Aorta (tissue), 5 donors: ENCODE measurements at regions not wholly inside any gene's neighbourhood (a gene's known extent, or its start where the extent isn't known, plus 50 kb on each side); places are given as distances from the start of the nearest gene placed in this dataset.

Source experiments
- ATAC-seq: fragments of 200-7000 bp; cut with Tn5 transposase; one replicate; pipeline ENCODE4 v1.9.1; 2022; ENCODE audit warnings: moderate library complexity; ENCODE audit not compliant: low FRiP score
- DNase-seq, 2 donors: peaks; one replicate each; pipeline ENCODE4 v3.0.0-alpha.2; 2020
- H3K27ac ChIP-seq, 2 donors: one replicate each; pipeline ENCODE4 v1.5.1; 2013; ENCODE audit warnings: low read length in 2 of 2, mild to moderate bottlenecking in 2 of 2, moderate library complexity in 2 of 2, control low read depth in 1 of 2, inconsistent platforms in 1 of 2, low read depth in 1 of 2
- H3K27me3 ChIP-seq, 2 donors: one replicate each; pipeline ENCODE4 v1.6.1; 2013; ENCODE audit warnings: control low read depth in 1 of 2, low read length in 1 of 2, mild to moderate bottlenecking in 1 of 2, moderate library complexity in 1 of 2; ENCODE audit not compliant: insufficient read depth in 2 of 2, control insufficient read depth in 1 of 2
- H3K36me3 ChIP-seq, 2 donors: one replicate each; pipeline ENCODE4 v1.6.1; 2013; ENCODE audit warnings: control low read depth in 1 of 2, low read length in 1 of 2, mild to moderate bottlenecking in 1 of 2; ENCODE audit not compliant: insufficient read depth in 2 of 2, control insufficient read depth in 1 of 2
- H3K4me1 ChIP-seq, 2 donors: one replicate each; pipeline ENCODE4 v1.6.1; 2013; ENCODE audit warnings: low read length in 2 of 2, control low read depth in 1 of 2, mild to moderate bottlenecking in 1 of 2, moderate library complexity in 1 of 2; ENCODE audit not compliant: insufficient read depth in 2 of 2, control insufficient read depth in 1 of 2
- H3K4me3 ChIP-seq, 2 donors: one replicate each; pipeline ENCODE4 v1.5.1; 2013; ENCODE audit warnings: low read length in 2 of 2, control low read depth in 1 of 2, mild to moderate bottlenecking in 1 of 2
- H3K9me3 ChIP-seq: one replicate; pipeline ENCODE4 v1.6.1; 2013; ENCODE audit warnings: mild to moderate bottlenecking, low read length; ENCODE audit not compliant: control insufficient read depth
- WGBS, 2 donors: extraction: QIAGEN DNeasy Blood & Tissue Kit; methylation state at CpG; one replicate each; pipeline ENCODE4 v1.1.7; 2013; 5-methylcytosine and 5-hydroxymethylcytosine counted together
- intact Hi-C, 2 donors: fragments of 100-400 bp; cut with DNase I; formaldehyde crosslinking; loops; one replicate each; pipeline versions ENCODE4 v1.14.2 to v1.15.0; 2022
- donor health status: healthy with polysubstance abuse.
- donor health status: Bipolar disorder and iron deficiency.
- donor health status: DM: no; HTN: no; CAD: no.
- donor health status: DM: no; HTN: no; CAD: no.
- donor health status: DM: yes; HTN: yes; CAD: no.

DNA sequence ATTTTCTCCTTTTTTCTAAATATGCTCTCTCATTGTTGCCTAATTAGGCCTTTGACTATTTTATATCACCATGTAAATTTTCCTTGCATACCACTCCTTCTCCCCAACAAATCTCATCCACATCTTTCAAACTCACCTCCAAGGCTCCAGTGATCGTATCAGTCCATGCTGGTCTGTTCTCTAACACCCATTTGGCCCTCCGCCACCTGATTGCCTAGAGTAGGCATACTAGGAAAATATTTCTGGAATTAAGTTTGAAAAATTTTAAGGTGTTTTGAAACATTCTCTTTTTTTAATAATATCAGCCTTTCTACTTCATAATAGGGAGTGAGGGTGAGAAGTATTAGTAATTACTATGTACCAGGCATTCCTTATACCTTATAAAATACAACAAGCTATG lies 473.9 kb downstream of the FGF9 start:
- no peak for ATAC-seq
- no peaks in the 10 kb centered on the region for H3K27me3 ChIP-seq
- DNase-seq, result no peak
- no peak overlapping the region for H3K27ac ChIP-seq
- no peaks in the 10 kb centered on the region for H3K36me3 ChIP-seq
- no peaks in the 10 kb centered on the region for H3K9me3 ChIP-seq
- WGBS, 2 donors, result 66 to 76% methylated on average over 2 of the region's 2 CpGs
- H3K4me3 ChIP-seq, result no peak overlapping the region
- intact Hi-C loops, result no loop called here
- H3K4me1 ChIP-seq, result no peaks in the 10 kb centered on the region

DNA sequence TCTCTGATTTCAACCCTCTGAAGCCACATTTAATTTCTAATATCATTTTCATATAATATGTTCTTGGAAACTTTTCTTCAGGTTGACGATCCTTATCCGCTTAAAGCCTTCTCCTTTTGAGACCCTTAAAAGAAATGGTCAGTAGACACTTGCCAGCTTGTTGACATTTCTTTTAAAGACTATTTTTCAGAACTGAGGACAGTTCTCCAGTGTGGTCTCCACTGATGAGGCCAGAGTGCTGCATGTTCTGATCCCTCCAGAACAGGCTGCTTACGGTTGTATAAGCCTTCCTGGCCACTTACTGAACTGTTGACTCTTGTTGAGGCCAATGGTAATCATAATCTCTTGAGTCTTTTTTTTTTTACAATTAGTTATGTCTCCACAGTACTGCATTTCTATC lies 477.3 kb downstream of the FGF9 start:
- no peak overlapping the region for H3K4me3 ChIP-seq
- no peaks in the 10 kb centered on the region for H3K27me3 ChIP-seq
- intact Hi-C loops, result no loop called here
- ATAC-seq (no peak), DNase-seq (no peak)
- H3K27ac ChIP-seq, result no peak overlapping the region
- no peaks in the 10 kb centered on the region for H3K9me3 ChIP-seq
- H3K4me1 ChIP-seq, result no peaks in the 10 kb centered on the region
- 97 to 99% methylated on average over 3 of the region's 3 CpGs for WGBS, 2 donors
- no peaks in the 10 kb centered on the region for H3K36me3 ChIP-seq

- no peaks in the 10 kb centered on the region for H3K36me3 ChIP-seq
- no peak overlapping the region for H3K27ac ChIP-seq
- H3K4me1 ChIP-seq, result no peaks in the 10 kb centered on the region
- no peak overlapping the region for H3K4me3 ChIP-seq
- intact Hi-C loops, result no loop called here
- H3K9me3 ChIP-seq, result no peaks in the 10 kb centered on the region
- H3K27me3 ChIP-seq, result no peaks in the 10 kb centered on the region
- DNase-seq (no peak), ATAC-seq (no peak)
- 83 to 92% methylated on average over 2 of the region's 2 CpGs for WGBS, 2 donors
Observed at GRCh38 chr13:22152751-22153150, 481.9 kb downstream of the FGF9 start.

GRCh38 chr13:22154041-22154440 lies 483.2 kb downstream of the FGF9 start:
- 94 to 97% methylated on average over 3 of the region's 3 CpGs for WGBS, 2 donors
- H3K27me3 ChIP-seq, result no peaks in the 10 kb centered on the region
- DNase-seq (no peak), ATAC-seq (no peak)
- no peak overlapping the region for H3K4me3 ChIP-seq
- intact Hi-C loops, result no loop called here
- no peaks in the 10 kb centered on the region for H3K36me3 ChIP-seq
- H3K27ac ChIP-seq, result no peak overlapping the region
- no peaks in the 10 kb centered on the region for H3K9me3 ChIP-seq
- H3K4me1 ChIP-seq, result no peaks in the 10 kb centered on the region

DNA sequence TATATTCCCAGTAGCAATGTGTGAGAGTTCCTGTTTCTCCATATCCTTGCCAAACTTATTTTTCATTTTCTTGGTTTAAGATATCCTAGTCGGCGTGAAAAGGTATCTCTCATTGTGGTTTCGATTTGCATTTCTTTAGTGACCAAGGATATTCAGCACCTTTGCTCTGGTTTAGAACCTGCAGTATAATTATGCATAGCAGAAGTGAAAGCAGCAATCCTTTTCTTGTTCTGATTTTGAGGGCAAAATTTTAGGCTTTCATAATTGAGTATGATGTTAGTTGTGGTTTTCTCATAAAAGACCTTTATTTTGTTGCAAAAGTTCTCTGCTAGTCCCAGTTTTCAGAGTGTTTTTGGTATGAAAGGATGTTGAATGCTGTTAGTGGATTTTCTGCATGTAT lies 491.0 kb downstream of the FGF9 start:
- Histone ChIP-seq H3K27ac (no peak overlapping the region), H3K27me3 (no peaks in the 10 kb centered on the region), H3K36me3 (no peaks in the 10 kb centered on the region), H3K4me3 (no peak overlapping the region), H3K4me1 (no peaks in the 10 kb centered on the region), H3K9me3 (no peaks in the 10 kb centered on the region)
- DNase-seq (no peak), ATAC-seq (no peak)
- 92 to 93% methylated on average over 3 of the region's 3 CpGs for whole genome bisulfite sequencing, 2 donors
- intact Hi-C loops, result no loop called here

DNA sequence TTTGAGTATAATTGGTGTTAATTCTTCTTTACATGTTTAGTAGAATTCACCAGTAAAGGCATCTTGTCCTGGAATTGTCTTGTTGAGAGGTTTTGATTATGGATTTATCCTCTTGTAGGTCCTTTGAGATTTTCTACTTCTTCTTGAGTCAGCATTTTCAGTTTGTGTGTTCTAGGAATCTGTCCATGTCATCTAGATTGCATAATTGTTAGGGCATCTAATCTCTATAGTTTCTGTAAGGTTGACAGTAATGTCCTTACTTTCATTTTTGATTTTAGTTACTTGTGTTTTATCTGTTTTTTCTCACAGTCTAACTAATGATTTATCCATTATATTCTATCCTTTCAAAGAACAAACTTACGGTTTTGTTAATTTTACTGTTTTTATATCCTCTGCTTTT lies 492.0 kb downstream of the FGF9 start:
- Histone ChIP-seq H3K9me3 (no peaks in the 10 kb centered on the region), H3K36me3 (no peaks in the 10 kb centered on the region), H3K4me1 (no peaks in the 10 kb centered on the region), H3K27me3 (no peaks in the 10 kb centered on the region), H3K27ac (no peak overlapping the region), H3K4me3 (no peak overlapping the region)
- intact Hi-C loops, result no loop called here
- ATAC-seq, result no peak
- 81 to 84% methylated on average over 1 of the region's 1 CpG for WGBS, 2 donors
- DNase-seq, result no peak

DNA sequence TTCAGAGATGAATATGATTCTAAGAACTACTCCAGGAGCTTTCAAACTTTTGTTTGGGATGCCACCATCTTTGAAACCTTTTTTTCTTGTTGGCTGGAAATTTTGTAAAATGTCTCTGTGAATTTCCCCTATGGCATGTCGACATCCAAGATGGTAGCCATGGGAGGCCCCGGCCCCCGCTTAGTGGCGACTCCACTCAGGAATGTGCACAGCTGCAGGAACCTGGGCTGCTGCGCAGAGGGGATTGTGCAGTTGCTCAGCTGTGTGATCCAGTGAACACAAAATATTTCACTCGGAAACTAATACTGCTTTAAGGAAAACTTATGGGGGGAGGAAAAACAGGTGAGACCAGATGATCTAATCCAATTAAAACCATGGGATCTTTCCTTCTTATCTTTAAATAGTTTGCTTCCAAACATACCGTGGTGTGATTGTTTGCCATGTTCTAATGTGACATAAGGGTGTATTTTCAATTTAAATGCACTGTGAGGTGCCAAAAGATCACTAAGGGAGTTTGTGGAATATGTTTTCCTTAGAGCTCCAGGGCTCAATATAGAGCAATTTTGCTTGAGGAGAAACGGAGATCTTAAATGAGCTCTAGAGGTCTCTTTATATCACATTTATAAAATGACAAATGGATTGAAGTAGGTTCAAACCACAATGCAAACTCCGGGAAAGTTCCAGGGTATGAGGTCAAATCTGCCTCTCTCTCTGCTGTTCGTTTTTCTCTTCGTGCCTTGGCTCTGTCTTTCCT lies 497.7 kb downstream of the FGF9 start:
- WGBS, 2 donors, result 60 to 66% methylated on average over 11 of the region's 11 CpGs
- intact Hi-C loops, result no loop called here
- Histone ChIP-seq H3K27ac (no peak overlapping the region), H3K4me3 (no peak overlapping the region), H3K9me3 (no peaks in the 10 kb centered on the region), H3K27me3 (no peaks in the 10 kb centered on the region), H3K36me3 (no peaks in the 10 kb centered on the region), H3K4me1 (no peaks in the 10 kb centered on the region)
- DNase-seq (no peak), ATAC-seq (no peak)

DNA sequence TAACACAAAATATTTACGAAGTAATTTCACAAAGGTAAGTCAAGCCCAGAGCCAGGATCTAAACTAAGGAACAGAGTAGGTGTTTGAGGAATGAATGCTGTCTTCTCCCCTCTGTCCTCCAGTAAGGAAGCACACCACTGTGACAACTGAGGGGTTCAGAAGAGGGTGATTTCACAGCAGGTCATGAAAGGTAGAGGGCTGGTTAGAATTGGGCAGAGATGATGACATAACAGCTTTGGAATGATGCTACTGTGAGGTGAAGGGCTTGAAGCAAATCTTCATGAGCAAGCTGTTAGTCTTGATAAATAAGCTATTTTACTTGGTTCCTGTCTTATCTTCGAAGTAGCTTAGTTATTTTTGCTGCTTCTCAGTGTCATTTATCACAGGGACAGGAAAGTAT lies 498.6 kb downstream of the FGF9 start:
- ATAC-seq, result no peak
- 63 to 68% methylated on average over 2 of the region's 2 CpGs for WGBS, 2 donors

DNA sequence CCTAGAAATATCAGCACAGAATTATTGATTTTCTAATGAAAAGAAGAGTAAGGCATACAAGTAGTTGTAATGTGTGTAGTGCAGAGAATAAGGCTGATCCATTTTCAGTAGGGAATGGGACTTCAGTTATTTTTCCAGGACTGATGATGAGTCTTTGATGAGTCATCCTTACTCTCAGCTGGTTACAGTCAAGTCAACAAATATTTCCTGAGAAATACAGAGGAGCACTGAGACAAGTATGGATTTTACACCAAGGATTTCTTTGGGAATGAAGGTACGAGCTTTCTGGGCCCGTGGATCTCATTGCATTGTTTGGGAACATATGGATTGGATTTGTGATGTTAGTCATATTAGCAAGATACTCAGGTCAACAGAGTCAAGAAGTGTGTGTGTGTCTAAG lies 502.7 kb downstream of the FGF9 start:
- H3K36me3 ChIP-seq, result no peaks in the 10 kb centered on the region
- H3K4me3 ChIP-seq, result no peak overlapping the region
- ATAC-seq (no peak), DNase-seq (no peak)
- H3K27ac ChIP-seq, result no peak overlapping the region
- intact Hi-C loops, result no loop called here
- 88 to 94% methylated on average over 2 of the region's 2 CpGs for WGBS, 2 donors
- no peaks in the 10 kb centered on the region for H3K4me1 ChIP-seq
- no peaks in the 10 kb centered on the region for H3K9me3 ChIP-seq
- no peaks in the 10 kb centered on the region for H3K27me3 ChIP-seq

More for the DNA sequence above, 498.6 kb downstream of the FGF9 start:
- DNase-seq, result no peak
- H3K4me3 ChIP-seq, result no peak overlapping the region
- H3K36me3 ChIP-seq, result no peaks in the 10 kb centered on the region
- no peaks in the 10 kb centered on the region for H3K9me3 ChIP-seq
- intact Hi-C loops, result no loop called here
- no peak overlapping the region for H3K27ac ChIP-seq
- no peaks in the 10 kb centered on the region for H3K4me1 ChIP-seq
- no peaks in the 10 kb centered on the region for H3K27me3 ChIP-seq
